HG02981 (cell line): ENCODE measurements at regions not wholly inside any gene's neighbourhood (a gene's known extent, or its start where the extent isn't known, plus 50 kb on each side); places are given as distances from the start of the nearest gene placed in this dataset.

Experiments
- ATAC-seq: cut with Tn5 transposase; IDR thresholded peaks from one replicate; pipeline ENCODE4 v1.9.1; 2021; ENCODE audit warnings: mild to moderate bottlenecking, moderate library complexity; ENCODE audit not compliant: unreplicated experiment

- no peak for ATAC-seq
Measured at GRCh38 chr6:44701637-44702101, 314.2 kb downstream of the CDC5L start.

GRCh38 chr6:44702292-44702691, 314.8 kb downstream of the CDC5L start:
- no peak for ATAC-seq

DNA sequence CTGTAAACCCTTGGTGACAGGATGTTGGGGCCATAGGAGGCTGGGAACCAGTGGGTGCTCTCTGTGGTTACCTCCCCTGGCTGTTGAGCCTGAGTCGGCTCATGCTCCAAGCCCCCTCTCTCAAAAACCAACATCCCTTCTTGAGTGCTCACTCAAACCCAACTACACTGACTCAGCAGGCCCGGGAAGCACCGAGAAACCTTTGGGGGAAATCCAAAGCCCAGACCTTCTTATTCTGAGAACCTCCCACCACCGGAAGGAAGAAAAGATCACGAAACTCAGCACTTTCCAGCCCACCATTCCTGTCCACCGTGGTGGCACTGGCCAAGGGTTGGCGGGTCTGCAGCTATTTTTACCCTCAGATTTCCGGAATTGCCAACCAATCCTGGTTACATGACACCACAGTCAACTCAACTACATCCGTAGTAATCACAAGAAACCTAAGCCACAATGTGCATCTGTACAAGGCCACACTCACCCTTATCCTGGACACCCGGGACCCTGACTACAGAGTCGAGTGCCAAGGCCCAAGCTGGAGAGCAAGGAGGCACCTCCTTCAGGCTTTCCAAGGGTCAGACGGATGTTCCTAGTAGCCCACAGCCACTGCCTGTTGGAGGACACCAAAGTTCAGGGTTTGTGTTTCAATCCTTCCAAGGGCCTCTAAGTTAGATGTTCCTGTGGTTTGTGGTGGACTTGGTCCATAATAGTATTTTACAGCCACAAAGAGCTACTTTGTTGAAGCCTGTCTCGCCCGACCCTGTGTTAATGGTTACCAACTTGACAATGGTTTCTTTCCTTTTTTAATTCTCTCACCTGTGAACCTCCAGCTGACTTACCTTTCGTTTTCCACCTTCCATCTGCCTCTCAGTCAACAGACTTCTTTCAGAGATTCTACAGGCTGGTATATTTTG, 317.0 kb downstream of the CDC5L start:
- ATAC-seq, result no peak

GRCh38 chr6:44705596-44705995, 318.1 kb downstream of the CDC5L start:
- no peak for ATAC-seq

DNA sequence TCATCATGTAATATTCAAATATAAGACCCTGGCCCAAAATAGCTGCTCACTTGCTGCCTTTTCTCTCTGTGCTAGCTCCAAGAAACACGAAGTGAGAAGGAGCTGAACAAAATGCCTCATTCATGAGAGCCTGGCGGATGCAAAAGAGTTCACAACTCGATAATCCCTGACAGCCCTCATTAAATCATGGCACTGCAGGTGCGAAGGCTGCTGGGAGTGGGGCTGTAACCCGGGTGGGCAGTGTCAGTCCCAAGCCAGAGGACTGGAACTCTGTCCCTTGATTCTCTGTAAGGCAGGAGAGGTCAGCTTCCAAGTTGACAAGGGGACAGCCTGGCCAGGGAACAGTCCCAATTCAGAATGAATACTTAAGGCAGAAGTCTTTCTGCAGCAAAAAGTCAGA, 318.5 kb downstream of the CDC5L start:
- no peak for ATAC-seq

DNA sequence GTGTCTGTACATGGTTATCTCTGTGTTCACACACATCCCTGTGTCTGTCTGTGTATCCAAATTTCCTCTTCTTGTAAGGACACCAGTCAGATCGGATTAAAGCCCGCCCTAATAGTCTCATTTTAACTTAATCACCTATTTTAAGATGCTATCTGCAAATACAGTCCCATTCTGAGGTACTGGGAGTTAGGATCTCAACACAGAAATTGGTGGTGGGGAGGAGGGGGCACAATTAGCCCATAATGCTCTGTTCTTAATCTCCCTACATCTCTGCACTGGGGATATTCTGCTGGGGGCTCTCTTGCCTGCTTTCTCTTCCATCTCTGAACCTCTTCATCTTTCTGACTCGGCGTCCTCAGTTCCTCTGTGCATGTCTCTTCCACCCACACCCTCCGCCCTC, 320.7 kb downstream of the CDC5L start:
- no peak for ATAC-seq

GRCh38 chr6:44712353-44713111, 325.0 kb downstream of the CDC5L start:
- no peak for ATAC-seq

DNA sequence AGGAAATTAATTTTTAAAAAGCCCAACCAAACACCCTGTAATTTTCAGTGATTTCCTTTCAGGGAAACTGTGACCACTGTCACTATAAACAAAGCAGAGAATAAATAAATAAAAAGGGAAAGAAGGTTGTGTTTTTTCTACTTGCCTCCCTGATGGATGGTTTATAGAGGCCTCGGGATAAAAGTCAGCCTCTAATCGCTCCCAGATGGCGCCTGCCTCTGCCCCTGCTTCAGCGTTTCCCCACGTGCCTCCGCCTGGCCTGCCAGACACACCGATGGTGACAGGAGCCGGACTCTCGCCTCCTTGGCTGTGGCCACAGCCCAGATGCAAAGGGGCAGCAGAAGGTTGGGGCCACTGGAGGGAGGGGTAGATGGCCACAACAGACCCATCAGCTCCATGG, 327.7 kb downstream of the CDC5L start:
- no peak for ATAC-seq

- ATAC-seq, result no peak
Measured at GRCh38 chr6:44715925-44716324, 328.4 kb downstream of the CDC5L start.

- no peak for ATAC-seq
Measured at GRCh38 chr6:44717431-44717830, 329.9 kb downstream of the CDC5L start.

DNA sequence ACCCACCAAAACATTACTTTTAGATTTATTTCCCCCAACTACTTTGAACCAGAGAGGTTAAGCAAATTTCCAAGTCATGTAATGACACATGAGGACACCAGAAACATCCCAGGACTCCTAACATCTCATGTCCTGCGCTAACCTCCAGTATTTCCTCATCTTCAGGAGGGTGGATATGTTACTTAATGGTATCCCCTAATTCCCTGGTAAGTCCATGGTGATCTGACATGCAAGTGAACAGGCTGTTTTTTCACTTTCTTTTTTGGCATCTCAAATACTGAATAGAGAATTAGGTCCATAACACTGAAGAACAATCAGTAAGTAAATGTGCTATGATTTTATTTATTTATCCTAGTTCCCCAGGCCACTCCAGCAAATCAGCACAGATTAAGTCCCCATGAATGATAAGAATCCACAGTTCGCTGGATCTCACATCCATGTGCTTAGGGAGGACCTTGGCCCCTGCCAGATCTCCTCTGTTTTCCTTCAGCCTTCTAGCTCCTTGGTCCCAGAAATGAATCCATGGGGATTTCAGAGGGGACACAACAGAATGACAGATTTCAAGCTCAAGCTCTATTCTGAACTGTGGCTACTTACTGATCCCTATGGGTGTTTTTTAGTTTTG, 334.6 kb downstream of the CDC5L start:
- no peak for ATAC-seq

- ATAC-seq, result no peak
Measured at GRCh38 chr6:44722736-44723135, 335.2 kb downstream of the CDC5L start.

GRCh38 chr6:44723439-44724197, 336.1 kb downstream of the CDC5L start:
- ATAC-seq, result no peak

- ATAC-seq, result no peak
Measured at GRCh38 chr6:44725070-44725469, 337.6 kb downstream of the CDC5L start.

GRCh38 chr6:44727651-44728630, 340.4 kb downstream of the CDC5L start:
- ATAC-seq, result no peak

DNA sequence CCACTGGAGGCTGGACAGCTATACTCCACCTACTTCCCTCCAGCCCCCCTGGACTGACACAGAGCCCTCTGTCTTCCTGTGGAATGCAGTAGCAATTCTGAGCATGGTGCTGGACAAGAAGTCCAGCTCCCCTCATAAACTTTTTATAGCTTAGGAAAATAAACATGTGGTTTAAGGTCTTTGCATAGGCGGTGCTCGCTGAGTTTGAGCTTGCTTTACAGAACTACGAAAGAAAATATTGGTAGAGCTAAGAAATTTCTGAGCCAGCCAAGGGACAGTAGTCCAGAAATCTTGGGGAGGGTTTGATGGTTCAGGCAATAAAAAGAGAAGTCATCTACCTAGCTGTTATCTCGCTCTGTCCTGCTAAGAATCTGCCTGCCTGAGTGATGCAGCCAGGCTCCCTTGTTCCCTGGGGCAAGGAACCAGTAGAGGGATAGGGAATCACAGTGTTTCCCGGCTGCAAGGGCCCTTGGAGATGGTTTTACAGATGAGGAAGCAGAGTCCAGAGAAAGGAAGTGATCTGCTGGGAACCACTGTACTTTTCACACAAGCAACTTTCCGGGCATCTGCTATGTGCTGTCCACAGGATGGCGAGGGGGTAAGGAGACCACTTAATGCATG, 343.4 kb downstream of the CDC5L start:
- no peak for ATAC-seq

DNA sequence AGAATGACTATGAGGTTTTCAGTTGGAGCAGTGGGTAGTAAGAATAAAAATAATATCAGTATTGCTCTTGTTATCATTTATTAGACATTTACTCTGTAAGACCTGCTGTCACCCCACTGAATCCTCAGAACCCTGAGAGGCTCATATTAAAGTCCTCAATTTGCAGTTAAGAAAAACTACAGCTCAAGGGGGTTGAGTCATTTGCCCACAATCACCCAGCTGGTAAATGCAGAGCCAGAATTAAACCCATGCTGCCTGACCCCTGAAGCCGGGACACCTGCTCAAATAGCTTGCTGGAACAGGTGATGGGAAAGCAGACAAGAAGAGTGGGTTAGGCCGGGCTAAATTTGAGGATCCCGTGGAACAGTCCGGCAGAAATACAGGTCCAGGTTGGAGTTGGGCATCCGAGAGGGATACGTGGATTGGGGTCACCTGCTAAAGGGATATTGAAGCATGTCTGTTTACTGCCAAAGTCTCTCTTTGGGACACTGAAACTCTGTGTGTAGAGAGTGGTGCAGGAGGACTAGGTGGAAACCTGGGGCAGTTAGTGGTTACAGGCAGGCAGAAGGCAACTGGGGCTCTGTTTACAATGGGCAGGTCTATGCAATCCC, 344.1 kb downstream of the CDC5L start:
- no peak for ATAC-seq

DNA sequence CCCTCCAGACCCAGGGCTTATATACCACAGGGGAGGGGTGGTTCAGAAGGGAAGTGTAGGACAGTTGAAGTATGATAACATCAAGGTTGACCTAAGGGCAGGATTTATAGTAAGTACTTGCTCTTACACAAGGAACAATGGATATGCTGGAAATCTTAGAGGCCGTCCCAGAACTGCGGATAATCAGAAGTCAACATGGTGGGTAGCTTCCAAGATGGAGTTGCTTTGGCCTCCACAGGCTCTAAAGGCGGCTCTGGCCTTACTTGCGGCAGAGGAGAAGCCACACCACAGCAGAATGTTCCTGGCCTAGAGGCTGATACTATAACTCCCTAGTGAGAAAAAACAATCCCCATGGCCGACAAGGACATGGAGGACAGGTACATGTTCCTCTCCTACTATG, 344.7 kb downstream of the CDC5L start:
- ATAC-seq, result no peak

- no peak for ATAC-seq
Measured at GRCh38 chr6:44733126-44733525, 345.6 kb downstream of the CDC5L start.
